NCI-H2196 treated with DMSO at 0.1 percent for 48 hours (cell line): ENCODE measurements at regions not wholly inside any gene's neighbourhood (a gene's known extent, or its start where the extent isn't known, plus 50 kb on each side); places are given as distances from the start of the nearest gene placed in this dataset.

Source experiments
- DNase-seq: peaks from one replicate; lab custom pipeline; 2025; ENCODE audit not compliant: unreplicated experiment; lab: John Stamatoyannopoulos, UW

- DNase-seq = no peak
These were observed 738.2 kb downstream of the ARAP2 start for GRCh38 chr4:35506161-35506560.

- DNase-seq = no peak
These were observed 732.5 kb downstream of the ARAP2 start for GRCh38 chr4:35511851-35512250.

- DNase-seq = no peak
These were observed 728.2 kb downstream of the ARAP2 start for GRCh38 chr4:35516102-35516501.

- no peak for DNase-seq
These were observed 724.3 kb downstream of the ARAP2 start for GRCh38 chr4:35520059-35520458.

GRCh38 chr4:35521682-35522081 lies 722.6 kb downstream of the ARAP2 start:
- no peak for DNase-seq

- DNase-seq = no peak
These were observed 718.9 kb downstream of the ARAP2 start for GRCh38 chr4:35525192-35525978.

GRCh38 chr4:35526456-35526855 lies 717.9 kb downstream of the ARAP2 start:
- DNase-seq = no peak

- DNase-seq = no peak
These were observed 709.4 kb downstream of the ARAP2 start for GRCh38 chr4:35534962-35535361.

GRCh38 chr4:35538807-35539206 lies 705.5 kb downstream of the ARAP2 start:
- DNase-seq = no peak

GRCh38 chr4:35539404-35540055 lies 704.8 kb downstream of the ARAP2 start:
- DNase-seq = no peak

- DNase-seq = no peak
These were observed 703.0 kb downstream of the ARAP2 start for GRCh38 chr4:35541146-35541887.

GRCh38 chr4:35541888-35542213 lies 702.5 kb downstream of the ARAP2 start:
- no peak for DNase-seq

GRCh38 chr4:35548921-35549320 lies 695.4 kb downstream of the ARAP2 start:
- no peak for DNase-seq

GRCh38 chr4:35556387-35556786 lies 687.9 kb downstream of the ARAP2 start:
- no peak for DNase-seq

- no peak for DNase-seq
These were observed 684.6 kb downstream of the ARAP2 start for GRCh38 chr4:35559559-35560365.

GRCh38 chr4:35562861-35563260 lies 681.5 kb downstream of the ARAP2 start:
- DNase-seq = no peak

GRCh38 chr4:35565640-35566039 lies 678.7 kb downstream of the ARAP2 start:
- no peak for DNase-seq

- DNase-seq = no peak
These were observed 653.3 kb downstream of the ARAP2 start for GRCh38 chr4:35591035-35591434.

GRCh38 chr4:35604252-35604651 lies 640.1 kb downstream of the ARAP2 start:
- no peak for DNase-seq

GRCh38 chr4:35604724-35605123 lies 639.6 kb downstream of the ARAP2 start:
- DNase-seq = no peak

- no peak for DNase-seq
These were observed 636.1 kb downstream of the ARAP2 start for GRCh38 chr4:35608205-35608604.
